RWPE2 (cell line): ENCODE measurements at regions not wholly inside any gene's neighbourhood (a gene's known extent, or its start where the extent isn't known, plus 50 kb on each side); places are given as distances from the start of the nearest gene placed in this dataset.

Experiments
- ATAC-seq: fragments of 200-7000 bp; cut with Tn5 transposase; 3 replicates; pipeline ENCODE4 v1.9.1; 2021; ENCODE audit warnings: low read depth
- DNase-seq: peaks from one replicate; pipeline ENCODE4 v3.0.0-alpha.2; 2020; ENCODE audit warnings: low spot score
- H3K27ac ChIP-seq: fragments of 450-650 bp; 2 replicates; pipeline ENCODE4 v1.5.1; 2017; ENCODE audit warnings: mild to moderate bottlenecking; ENCODE audit not compliant: poor library complexity, severe bottlenecking
- H3K27me3 ChIP-seq: fragments of 250-450 bp; sonication (Bioruptor Pico); 2 replicates; pipeline ENCODE4 v1.5.1; 2021; ENCODE audit warnings: mild to moderate bottlenecking, moderate library complexity; ENCODE audit not compliant: insufficient read depth, poor library complexity, severe bottlenecking
- H3K36me3 ChIP-seq: fragments of 250-450 bp; sonication (Bioruptor Pico); 2 replicates; pipeline ENCODE4 v1.5.1; 2020; ENCODE audit warnings: low read depth, mild to moderate bottlenecking, moderate library complexity
- H3K4me1 ChIP-seq: fragments of 250-450 bp; sonication (Bioruptor Pico); 2 replicates; pipeline ENCODE4 v1.5.1; 2021; ENCODE audit warnings: mild to moderate bottlenecking, moderate library complexity; ENCODE audit not compliant: insufficient read depth, poor library complexity, severe bottlenecking
- H3K4me3 ChIP-seq: fragments of 250-450 bp; sonication (Bioruptor Pico); 2 replicates; pipeline ENCODE4 v1.5.1; 2021; ENCODE audit warnings: mild to moderate bottlenecking, moderate library complexity; ENCODE audit not compliant: severe bottlenecking
- H3K9me3 ChIP-seq: fragments of 250-450 bp; sonication (Bioruptor Pico); 2 replicates; pipeline ENCODE4 v1.5.1; 2021; ENCODE audit warnings: mild to moderate bottlenecking, moderate library complexity; ENCODE audit not compliant: severe bottlenecking
- TF ChIP-seq, protein P1 (sequence below): fragments of 450-650 bp; IDR thresholded peaks from one replicate; pipeline ENCODE4 v1.5.1; 2017; ENCODE audit warnings: mild to moderate bottlenecking, moderate library complexity; ENCODE audit not compliant: poor library complexity, severe bottlenecking

DNA sequence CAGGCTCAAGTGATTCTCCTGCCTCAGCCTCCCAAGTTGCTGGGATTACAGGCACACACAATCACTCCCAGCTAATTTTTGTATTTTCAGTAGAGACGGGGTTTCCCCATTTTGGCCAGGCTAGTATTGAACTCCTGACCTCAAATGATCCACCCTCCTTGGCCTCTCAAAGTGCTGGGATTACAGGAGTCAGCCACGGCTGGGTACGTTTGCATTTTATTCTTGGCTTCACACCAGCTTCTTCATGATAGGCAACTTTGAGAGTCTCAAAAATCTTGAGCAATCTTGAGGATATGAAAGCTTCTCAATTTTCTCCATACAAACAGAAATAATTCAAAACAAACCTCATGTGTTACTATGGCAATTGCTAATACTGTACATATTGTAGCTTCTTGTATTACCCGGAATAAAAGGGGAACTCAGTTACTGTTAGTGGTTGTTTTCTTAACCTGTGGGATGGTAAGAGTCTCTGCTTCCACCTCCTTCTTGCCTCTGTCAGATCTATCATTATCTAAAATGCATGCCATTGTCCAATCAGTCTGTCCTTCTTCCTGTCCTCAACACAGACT is 102.9 kb upstream of the SYT4 start:
- no peak overlapping the region for H3K27ac ChIP-seq
- TF ChIP-seq, protein P1, sequence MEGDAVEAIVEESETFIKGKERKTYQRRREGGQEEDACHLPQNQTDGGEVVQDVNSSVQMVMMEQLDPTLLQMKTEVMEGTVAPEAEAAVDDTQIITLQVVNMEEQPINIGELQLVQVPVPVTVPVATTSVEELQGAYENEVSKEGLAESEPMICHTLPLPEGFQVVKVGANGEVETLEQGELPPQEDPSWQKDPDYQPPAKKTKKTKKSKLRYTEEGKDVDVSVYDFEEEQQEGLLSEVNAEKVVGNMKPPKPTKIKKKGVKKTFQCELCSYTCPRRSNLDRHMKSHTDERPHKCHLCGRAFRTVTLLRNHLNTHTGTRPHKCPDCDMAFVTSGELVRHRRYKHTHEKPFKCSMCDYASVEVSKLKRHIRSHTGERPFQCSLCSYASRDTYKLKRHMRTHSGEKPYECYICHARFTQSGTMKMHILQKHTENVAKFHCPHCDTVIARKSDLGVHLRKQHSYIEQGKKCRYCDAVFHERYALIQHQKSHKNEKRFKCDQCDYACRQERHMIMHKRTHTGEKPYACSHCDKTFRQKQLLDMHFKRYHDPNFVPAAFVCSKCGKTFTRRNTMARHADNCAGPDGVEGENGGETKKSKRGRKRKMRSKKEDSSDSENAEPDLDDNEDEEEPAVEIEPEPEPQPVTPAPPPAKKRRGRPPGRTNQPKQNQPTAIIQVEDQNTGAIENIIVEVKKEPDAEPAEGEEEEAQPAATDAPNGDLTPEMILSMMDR, result no peak

DNA sequence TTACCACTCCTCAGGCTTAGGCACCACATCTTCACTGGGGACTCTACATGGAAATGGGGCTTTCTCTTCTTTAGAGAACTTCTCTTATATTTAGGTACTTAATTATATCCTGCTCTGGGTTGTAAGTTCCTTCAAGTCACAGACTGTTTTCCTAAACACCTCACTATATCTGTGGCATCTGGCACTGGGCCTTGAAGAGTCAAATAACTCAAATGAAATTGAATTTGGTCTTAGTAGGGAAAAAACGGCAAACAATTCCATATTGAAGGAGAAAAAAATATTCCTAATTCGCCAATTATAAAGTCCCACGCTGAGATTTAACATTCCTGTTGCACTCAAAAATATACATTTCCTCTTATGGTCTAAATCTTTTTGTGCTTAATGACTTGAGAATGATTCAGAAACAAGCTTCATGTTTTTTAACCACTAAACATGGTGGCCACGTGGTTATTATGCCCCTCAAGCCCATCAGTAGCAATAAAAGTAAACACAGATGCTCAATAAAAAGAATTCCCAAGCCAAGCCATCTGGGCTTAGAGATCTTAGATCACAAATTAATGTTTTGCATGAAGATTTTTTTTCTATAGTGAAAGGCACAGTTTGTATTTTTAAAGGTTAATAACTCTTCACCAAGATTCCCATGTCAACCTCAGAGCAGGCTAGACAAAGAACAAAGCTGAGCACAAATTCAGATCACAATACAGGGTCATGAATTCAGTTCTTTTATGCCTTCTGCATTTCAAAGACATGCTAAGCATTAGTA is 105.5 kb upstream of the SYT4 start:
- DNase-seq, result no peak
- Histone ChIP-seq H3K4me1 (no peaks in the 10 kb centered on the region), H3K4me3 (no peak overlapping the region), H3K9me3 (no peaks in the 10 kb centered on the region), H3K36me3 (no peaks in the 10 kb centered on the region), H3K27me3 (peaks cover 5% of the 10 kb centered on the region), H3K27ac (no peak overlapping the region)
- ATAC-seq, result no peak
- TF ChIP-seq, protein P1, result no peak

More for the DNA sequence above, 102.9 kb upstream of the SYT4 start:
- H3K27me3 ChIP-seq, result no peaks in the 10 kb centered on the region
- no peak overlapping the region for H3K4me3 ChIP-seq
- DNase-seq (no peak), ATAC-seq (no peak)
- H3K36me3 ChIP-seq, result no peaks in the 10 kb centered on the region
- no peaks in the 10 kb centered on the region for H3K4me1 ChIP-seq
- H3K9me3 ChIP-seq, result no peaks in the 10 kb centered on the region

DNA sequence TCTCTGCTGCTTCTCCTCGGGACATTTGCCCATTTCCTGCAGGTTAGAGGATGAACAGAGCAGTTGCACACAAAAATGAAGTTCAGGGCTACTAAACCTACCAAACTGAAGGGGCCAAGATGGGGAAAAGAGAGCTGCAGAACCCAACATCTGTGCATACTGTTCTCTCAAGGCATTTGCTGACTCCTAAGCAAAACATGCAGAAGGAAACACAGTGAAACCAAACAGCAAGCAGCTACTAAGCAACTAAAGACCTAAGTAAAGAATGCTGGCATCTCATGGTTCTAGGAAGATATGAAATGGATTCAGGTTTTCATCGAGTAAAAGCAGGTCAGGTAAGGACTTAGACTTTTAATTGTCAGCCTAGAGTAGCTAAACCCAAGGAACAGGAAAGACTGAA is 111.9 kb upstream of the SYT4 start:
- TF ChIP-seq, protein P1, result no peak

DNA sequence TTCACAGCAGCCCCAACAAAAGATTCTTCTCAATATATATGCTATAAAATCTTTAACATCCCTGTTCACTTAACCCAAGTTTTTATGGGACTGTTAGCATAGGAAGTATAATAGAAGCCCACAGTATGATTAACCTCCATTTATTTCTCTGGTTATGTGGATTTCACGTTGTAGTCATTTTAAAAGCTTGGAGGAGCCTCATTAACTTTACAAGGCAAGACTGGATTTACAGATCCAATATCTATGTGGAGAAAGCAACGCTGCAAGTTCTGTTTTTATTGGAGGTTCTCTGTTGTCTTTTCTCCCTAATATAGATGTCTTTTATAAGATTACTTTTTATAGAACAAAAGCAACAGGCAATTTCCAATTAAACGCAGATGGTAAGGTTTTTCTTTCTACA is 114.9 kb upstream of the SYT4 start:
- TF ChIP-seq, protein P1, result no peak

More for the DNA sequence above, 111.9 kb upstream of the SYT4 start:
- ATAC-seq (no peak), DNase-seq (no peak)
- Histone ChIP-seq H3K4me1 (no peaks in the 10 kb centered on the region), H3K9me3 (no peaks in the 10 kb centered on the region), H3K4me3 (no peak overlapping the region), H3K36me3 (no peaks in the 10 kb centered on the region), H3K27me3 (peaks cover 11% of the 10 kb centered on the region), H3K27ac (no peak overlapping the region)

DNA sequence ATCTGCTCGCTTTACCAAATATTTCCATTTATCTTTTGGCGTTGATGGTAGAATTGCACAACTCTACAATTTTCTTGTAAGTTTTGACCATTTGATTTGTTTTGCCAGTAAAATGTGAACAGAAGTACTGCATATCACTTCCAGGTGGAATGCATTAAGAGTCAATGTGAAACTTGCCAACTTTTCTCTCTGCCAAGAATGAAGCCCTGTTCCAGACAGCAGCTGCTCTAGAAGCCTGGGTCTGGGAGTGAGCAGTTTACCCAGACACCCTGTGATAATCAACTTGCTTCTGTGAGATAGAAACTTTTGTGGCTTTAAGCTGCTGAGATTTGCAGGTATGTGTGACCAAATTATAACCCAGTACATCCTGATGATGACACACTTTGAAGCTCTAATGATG is 115.9 kb upstream of the SYT4 start:
- DNase-seq (no peak), ATAC-seq (no peak)
- Histone ChIP-seq H3K9me3 (no peaks in the 10 kb centered on the region), H3K4me1 (no peaks in the 10 kb centered on the region), H3K4me3 (no peak overlapping the region), H3K36me3 (no peaks in the 10 kb centered on the region), H3K27ac (no peak overlapping the region), H3K27me3 (peaks cover 5% of the 10 kb centered on the region)
- TF ChIP-seq, protein P1, result no peak

More for the DNA sequence above, 114.9 kb upstream of the SYT4 start:
- Histone ChIP-seq H3K9me3 (no peaks in the 10 kb centered on the region), H3K27me3 (peaks cover 5% of the 10 kb centered on the region), H3K36me3 (no peaks in the 10 kb centered on the region), H3K27ac (no peak overlapping the region), H3K4me1 (no peaks in the 10 kb centered on the region), H3K4me3 (no peak overlapping the region)
- DNase-seq, result no peak
- ATAC-seq, result no peak
